HEK293 (cell line): ENCODE measurements at regions not wholly inside any gene's neighbourhood (a gene's known extent, or its start where the extent isn't known, plus 50 kb on each side); places are given as distances from the start of the nearest gene placed in this dataset.

Experiments
- CTCF ChIA-PET: fragments of 350-600 bp; formaldehyde crosslinking; extraction: SDS; loops from one replicate; lab custom pipeline; 2021; ENCODE audit warnings: antibody characterized with exemption; lab: Yijun Ruan, JAX
- POLR2A ChIA-PET: fragments of 300-600 bp; formaldehyde crosslinking; extraction: SDS; loops from one replicate; lab custom pipeline; 2020; ENCODE audit warnings: antibody characterized with exemption, inconsistent platforms; lab: Yijun Ruan, JAX
- H3K27ac ChIP-seq: fragments of 200-500 bp; sonication (Bioruptor generic); 2 replicates; pipeline ENCODE4 v1.5.1; 2014; ENCODE audit warnings: low read depth, low read length, control low read depth, inconsistent platforms; ENCODE audit errors: extremely low read depth
- H3K36me3 ChIP-seq, 2 experiments: fragments of 200-500 bp in 1 of 2; sonication (Bioruptor generic) in 1 of 2; 1 replicate in 1 of 2; 2 replicates in 1 of 2; pipeline ENCODE4 v1.5.1; 2014 to 2017; ENCODE audit warnings: inconsistent platforms in 2 of 2, low read length in 2 of 2; ENCODE audit not compliant: control insufficient read depth in 2 of 2, insufficient read depth in 1 of 2
- H3K4me1 ChIP-seq: fragments of 200-500 bp; sonication (Bioruptor generic); 2 replicates; pipeline ENCODE4 v1.5.1; 2014; ENCODE audit warnings: mild to moderate bottlenecking, low read length, inconsistent platforms; ENCODE audit not compliant: control insufficient read depth, insufficient read depth
- H3K4me3 ChIP-seq: 2 replicates; pipeline ENCODE4 v1.5.1; 2011; ENCODE audit warnings: low read depth, mild to moderate bottlenecking, control low read depth, low read length, moderate library complexity
- H3K9me3 ChIP-seq: fragments of 200-500 bp; sonication (Bioruptor generic); 2 replicates; pipeline ENCODE4 v1.5.1; 2014; ENCODE audit warnings: low read depth, low read length, inconsistent platforms; ENCODE audit not compliant: control insufficient read depth, insufficient read depth
- EGR2 ChIP-seq: fragments of 450-650 bp; formaldehyde crosslinking; IDR thresholded peaks from 2 replicates; pipeline ENCODE4 v1.5.1; 2016; ENCODE audit warnings: low read depth, missing biosample characterization, missing genetic modification characterization
- GLIS2 ChIP-seq: fragments of 450-650 bp; formaldehyde crosslinking; IDR thresholded peaks from 2 replicates; pipeline ENCODE4 v1.5.1; 2016; ENCODE audit warnings: missing biosample characterization, missing genetic modification characterization
- MZF1 ChIP-seq: fragments of 450-650 bp; formaldehyde crosslinking; IDR thresholded peaks from 2 replicates; pipeline ENCODE4 v1.5.1; 2017; ENCODE audit warnings: missing biosample characterization, missing genetic modification characterization, borderline replicate concordance
- PRDM2 ChIP-seq: fragments of 450-650 bp; formaldehyde crosslinking; IDR thresholded peaks from 2 replicates; pipeline ENCODE4 v1.5.1; 2016; ENCODE audit warnings: missing biosample characterization, missing genetic modification characterization, borderline replicate concordance
- WT1 ChIP-seq: fragments of 450-650 bp; formaldehyde crosslinking; IDR thresholded peaks from 2 replicates; pipeline ENCODE4 v1.5.1; 2016; ENCODE audit warnings: missing biosample characterization, missing genetic modification characterization
- ZBTB44 ChIP-seq: fragments of 450-650 bp; IDR thresholded peaks from 2 replicates; pipeline ENCODE4 v1.5.1; 2018; ENCODE audit warnings: missing biosample characterization, mild to moderate bottlenecking, missing genetic modification characterization
- ZBTB48 ChIP-seq: fragments of 450-650 bp; formaldehyde crosslinking; IDR thresholded peaks from 2 replicates; pipeline ENCODE4 v1.5.1; 2016; ENCODE audit warnings: missing biosample characterization, missing genetic modification characterization
- ZFP37 ChIP-seq: fragments of 450-650 bp; formaldehyde crosslinking; IDR thresholded peaks from 2 replicates; pipeline ENCODE4 v1.5.1; 2016; ENCODE audit warnings: missing biosample characterization, missing genetic modification characterization
- ZIC2 ChIP-seq: fragments of 450-650 bp; formaldehyde crosslinking; IDR thresholded peaks from 2 replicates; pipeline ENCODE4 v1.5.1; 2016; ENCODE audit warnings: missing biosample characterization, missing genetic modification characterization
- ZNF133 ChIP-seq: fragments of 450-650 bp; formaldehyde crosslinking; IDR thresholded peaks from 2 replicates; pipeline ENCODE4 v1.5.1; 2016; ENCODE audit warnings: missing biosample characterization, missing genetic modification characterization
- ZNF16 ChIP-seq: fragments of 450-650 bp; formaldehyde crosslinking; IDR thresholded peaks from 2 replicates; pipeline ENCODE4 v1.5.1; 2016; ENCODE audit warnings: low read depth, missing biosample characterization, missing genetic modification characterization
- ZNF23 ChIP-seq: fragments of 450-650 bp; formaldehyde crosslinking; IDR thresholded peaks from 2 replicates; pipeline ENCODE4 v1.5.1; 2016; ENCODE audit warnings: missing biosample characterization, missing genetic modification characterization, borderline replicate concordance
- ZNF26 ChIP-seq: fragments of 450-650 bp; formaldehyde crosslinking; IDR thresholded peaks from 2 replicates; pipeline ENCODE4 v1.5.1; 2016; ENCODE audit warnings: missing biosample characterization, missing genetic modification characterization
- ZNF324 ChIP-seq: fragments of 450-650 bp; formaldehyde crosslinking; IDR thresholded peaks from 2 replicates; pipeline ENCODE4 v1.5.1; 2016; ENCODE audit warnings: missing biosample characterization, missing genetic modification characterization
- ZNF335 ChIP-seq: fragments of 450-650 bp; formaldehyde crosslinking; conservative IDR thresholded peaks from 2 replicates; pipeline ENCODE4 v1.5.1; 2016; ENCODE audit warnings: missing biosample characterization, missing genetic modification characterization
- ZNF391 ChIP-seq: fragments of 450-650 bp; formaldehyde crosslinking; IDR thresholded peaks from 2 replicates; pipeline ENCODE4 v1.5.1; 2016; ENCODE audit warnings: low read depth, missing biosample characterization, missing genetic modification characterization, borderline replicate concordance
- ZNF501 ChIP-seq: fragments of 450-650 bp; formaldehyde crosslinking; IDR thresholded peaks from 2 replicates; pipeline ENCODE4 v1.5.1; 2016; ENCODE audit warnings: missing biosample characterization, missing genetic modification characterization
- ZNF521 ChIP-seq: fragments of 450-650 bp; formaldehyde crosslinking; IDR thresholded peaks from 2 replicates; pipeline ENCODE4 v1.5.1; 2017; ENCODE audit warnings: missing biosample characterization, mild to moderate bottlenecking, missing genetic modification characterization
- ZNF529 ChIP-seq: fragments of 450-650 bp; formaldehyde crosslinking; IDR thresholded peaks from 2 replicates; pipeline ENCODE4 v1.5.1; 2017; ENCODE audit warnings: missing genetic modification characterization, missing biosample characterization; ENCODE audit not compliant: insufficient replicate concordance
- ZNF530 ChIP-seq: fragments of 450-650 bp; formaldehyde crosslinking; IDR thresholded peaks from 2 replicates; pipeline ENCODE4 v1.5.1; 2016; ENCODE audit warnings: low read depth, missing biosample characterization, missing genetic modification characterization
- ZNF544 ChIP-seq: fragments of 450-650 bp; formaldehyde crosslinking; IDR thresholded peaks from 2 replicates; pipeline ENCODE4 v1.5.0; 2017; ENCODE audit warnings: missing biosample characterization, missing genetic modification characterization
- ZNF560 ChIP-seq: fragments of 450-650 bp; formaldehyde crosslinking; IDR thresholded peaks from 2 replicates; pipeline ENCODE4 v1.5.1; 2017; ENCODE audit warnings: missing biosample characterization, missing genetic modification characterization, borderline replicate concordance
- ZNF624 ChIP-seq: fragments of 450-650 bp; formaldehyde crosslinking; IDR thresholded peaks from 2 replicates; pipeline ENCODE4 v1.5.1; 2017; ENCODE audit warnings: missing biosample characterization, missing genetic modification characterization
- ZNF76 ChIP-seq: fragments of 450-650 bp; formaldehyde crosslinking; IDR thresholded peaks from 2 replicates; pipeline ENCODE4; 2016; ENCODE audit warnings: low read depth, missing biosample characterization, missing genetic modification characterization, borderline replicate concordance
- ZSCAN23 ChIP-seq: fragments of 450-650 bp; formaldehyde crosslinking; IDR thresholded peaks from 2 replicates; pipeline ENCODE4 v1.5.1; 2016; ENCODE audit warnings: missing biosample characterization, missing genetic modification characterization

- Histone ChIP-seq H3K4me3 (no peak overlapping the region), H3K9me3 (no peaks in the 10 kb centered on the region), H3K36me3 (no peaks in the 10 kb centered on the region), H3K4me1 (peaks cover 3% of the 10 kb centered on the region; the same call in 1 of the 2 replicates), H3K27ac (no peak overlapping the region)
- TF ChIP-seq ZNF530 (tag by site-specific recombination) (no peak), ZNF544 (no peak), ZNF521 (no peak), PRDM2 (tag by site-specific recombination) (no peak), ZIC2 (no peak), GLIS2 (no peak), WT1 (tag by site-specific recombination) (no peak), ZNF391 (tag by site-specific recombination) (no peak), ZNF624 (tag by site-specific recombination) (no peak), MZF1 (tag by site-specific recombination) (no peak), ZBTB48 (tag by site-specific recombination) (no peak), ZNF324 (tag by site-specific recombination) (no peak), ZNF529 (tag by site-specific recombination) (no peak), ZNF133 (tag by site-specific recombination) (no peak), ZNF76 (tag by site-specific recombination) (no peak), ZNF560 (tag by site-specific recombination) (no peak), ZSCAN23 (no peak), ZNF16 (tag by site-specific recombination) (no peak), ZNF501 (tag by site-specific recombination) (no peak), ZNF335 (tag by site-specific recombination) (no peak)
- ChIA-PET POLR2A (no interaction called here), CTCF (interaction anchor here (0.6 kb wide), 2 partner anchors 65 to 219 kb away, joined by 3 read pairs; no protein-coding TSS in a partner anchor)
Observed at GRCh38 chr10:33412241-33412640, 77.8 kb upstream of the NRP1 start.

GRCh38 chr10:33410860-33411234, 76.4 kb upstream of the NRP1 start:
- Histone ChIP-seq H3K27ac (no peak overlapping the region), H3K36me3 (no peaks in the 10 kb centered on the region), H3K4me3 (no peak overlapping the region), H3K4me1 (peaks cover 3% of the 10 kb centered on the region; the same call in 1 of the 2 replicates), H3K9me3 (no peaks in the 10 kb centered on the region)
- ChIA-PET POLR2A (no interaction called here), CTCF (no interaction called here)
- TF ChIP-seq ZFP37 = no peak
- TF ChIP-seq ZNF23 (tag by site-specific recombination) = no peak
- TF ChIP-seq ZNF26 (tag by site-specific recombination) = no peak
- TF ChIP-seq ZBTB44 = no peak
- TF ChIP-seq EGR2 (tag by site-specific recombination) = no peak
